ENCODE measurements at regions not wholly inside any gene's neighbourhood (a gene's known extent, or its start where the extent isn't known, plus 50 kb on each side); places are given as distances from the start of the nearest gene placed in this dataset.

DNA sequence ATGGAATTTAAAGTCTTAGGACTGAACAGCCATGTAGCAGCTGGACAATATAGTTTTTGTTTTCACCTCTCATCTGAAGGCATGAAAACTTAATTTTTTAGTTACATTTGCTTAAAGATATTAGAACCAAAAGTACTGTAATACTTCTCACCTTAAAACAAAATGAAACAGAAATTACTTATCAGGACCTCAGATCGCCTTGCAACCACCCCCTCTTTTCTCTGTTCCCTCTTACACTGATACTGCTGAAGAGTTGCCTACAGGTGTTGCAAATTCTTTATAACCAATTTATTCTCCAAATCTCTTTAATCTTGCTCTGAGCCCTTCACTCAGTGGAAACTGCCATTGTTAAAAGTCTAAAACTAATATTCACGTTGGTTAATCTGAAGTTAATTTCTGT is 145.0 kb downstream of the SPCS3 start:
- DNase-seq (ENCODE audit: insufficient read length, low spot score): no peak
- TF ChIP-seq POLR2A (IDR thresholded peaks at IDR 0.05; ENCODE audit: low read depth, low read length): no peak
- FAIRE-seq: no peak

DNA sequence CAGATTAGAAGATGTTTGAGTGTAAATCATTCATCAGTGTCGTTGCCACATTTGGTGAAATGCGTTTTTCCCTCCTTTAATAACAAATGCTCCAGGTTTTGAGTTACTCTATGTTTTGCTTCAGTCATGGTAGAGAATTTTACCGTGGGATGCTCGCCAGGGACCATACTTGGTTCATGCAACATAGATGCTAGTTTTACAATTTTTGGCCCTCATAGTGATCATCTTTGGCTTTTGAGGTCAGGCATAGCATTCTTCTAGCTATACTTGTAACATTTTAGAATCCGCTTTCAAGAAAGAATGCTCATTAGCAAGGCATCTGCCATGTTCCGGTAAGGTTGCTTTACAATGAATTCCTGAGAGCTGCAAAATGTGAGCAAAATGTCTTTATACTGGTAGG is 147.2 kb downstream of the SPCS3 start:
- no peak for DNase-seq (ENCODE audit: insufficient read length, low spot score)
- FAIRE-seq: no peak
- TF ChIP-seq POLR2A (IDR thresholded peaks at IDR 0.05; ENCODE audit: low read depth, low read length): no peak

DNA sequence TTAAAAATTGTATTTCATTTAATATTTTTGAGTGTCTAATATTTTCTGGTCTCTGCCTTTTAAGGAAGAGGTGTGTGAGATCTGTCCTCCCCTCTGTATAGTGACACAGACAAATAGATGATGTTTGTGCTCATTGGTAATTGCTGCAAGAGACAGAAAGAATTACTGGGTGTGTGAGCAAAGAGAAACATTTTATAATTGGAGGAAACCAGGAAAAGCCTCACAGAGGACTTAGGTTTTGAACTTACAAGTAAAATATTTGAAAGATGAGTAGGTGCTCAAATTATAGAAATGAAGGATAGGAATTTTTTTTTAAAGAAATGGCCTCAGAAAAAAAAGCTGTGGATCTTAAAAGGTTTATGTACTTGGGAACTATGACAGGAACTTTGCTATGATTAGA is 149.8 kb downstream of the SPCS3 start:
- no peak for TF ChIP-seq POLR2A (IDR thresholded peaks at IDR 0.05; ENCODE audit: low read depth, low read length)
- FAIRE-seq: no peak
- DNase-seq (ENCODE audit: insufficient read length, low spot score): no peak

DNA sequence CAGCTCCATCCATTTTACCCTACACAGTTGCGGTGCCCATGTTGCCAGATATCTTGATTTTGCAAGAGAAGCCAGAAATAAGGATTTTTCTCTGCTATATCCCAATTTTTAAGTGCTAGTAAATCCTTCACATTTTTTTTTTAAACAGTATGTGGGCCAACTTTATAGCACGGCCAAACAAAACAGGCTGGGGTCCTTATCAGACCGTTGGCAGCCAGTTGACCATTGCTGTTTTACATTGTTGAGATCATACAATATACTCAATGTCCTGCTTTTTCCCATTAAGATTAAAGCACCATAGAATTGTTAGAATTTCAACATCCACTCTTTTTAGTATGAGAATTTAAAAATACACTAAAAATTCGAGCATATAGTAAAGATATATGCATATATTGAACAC is 150.9 kb downstream of the SPCS3 start:
- TF ChIP-seq POLR2A (IDR thresholded peaks at IDR 0.05; ENCODE audit: low read depth, low read length): no peak
- DNase-seq (ENCODE audit: insufficient read length, low spot score) (no peak), FAIRE-seq (no peak)

DNA sequence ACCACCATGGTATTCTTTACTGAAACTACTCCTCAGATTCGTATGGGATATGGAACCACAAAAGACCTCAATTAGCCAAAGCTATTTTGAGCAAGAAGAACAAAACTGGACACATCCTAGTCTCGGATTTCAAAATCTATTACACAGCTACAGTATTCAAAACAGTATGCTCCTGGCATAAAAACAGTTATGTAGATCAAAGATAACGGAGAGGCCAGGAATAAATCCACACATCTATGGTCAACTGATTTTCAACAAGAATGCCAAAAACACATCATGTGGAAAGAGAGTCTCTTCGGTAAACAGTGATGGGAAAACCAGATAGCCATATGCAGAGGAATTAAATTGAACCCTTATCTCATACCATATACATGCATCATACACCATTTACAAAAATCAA is 155.3 kb downstream of the SPCS3 start:
- DNase-seq (ENCODE audit: insufficient read length, low spot score) (no peak), FAIRE-seq (no peak)
- no peak for TF ChIP-seq POLR2A (IDR thresholded peaks at IDR 0.05; ENCODE audit: low read depth, low read length)

DNA sequence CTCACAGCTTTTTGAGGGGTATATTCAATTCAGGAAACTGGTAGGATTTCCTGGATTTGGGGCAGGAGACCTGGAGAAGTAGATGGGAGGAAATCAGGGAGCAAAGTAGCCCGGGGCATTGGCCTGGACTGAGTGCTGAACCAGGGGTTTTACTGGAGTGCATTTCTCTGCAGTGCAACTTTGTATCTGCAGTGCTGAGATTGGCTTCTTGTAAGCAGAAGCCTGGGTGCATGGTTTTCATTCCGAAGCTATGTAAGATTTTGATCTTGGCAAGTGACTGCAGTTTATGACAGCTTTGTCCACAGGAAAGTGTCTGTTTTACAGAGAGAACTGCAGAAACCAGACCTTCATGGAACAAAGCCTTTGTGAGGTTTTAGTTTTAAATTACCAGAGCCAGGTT is 158.3 kb downstream of the SPCS3 start:
- DNase-seq (ENCODE audit: insufficient read length, low spot score) (no peak), FAIRE-seq (no peak)
- no peak for TF ChIP-seq POLR2A (IDR thresholded peaks at IDR 0.05; ENCODE audit: low read depth, low read length)

DNA sequence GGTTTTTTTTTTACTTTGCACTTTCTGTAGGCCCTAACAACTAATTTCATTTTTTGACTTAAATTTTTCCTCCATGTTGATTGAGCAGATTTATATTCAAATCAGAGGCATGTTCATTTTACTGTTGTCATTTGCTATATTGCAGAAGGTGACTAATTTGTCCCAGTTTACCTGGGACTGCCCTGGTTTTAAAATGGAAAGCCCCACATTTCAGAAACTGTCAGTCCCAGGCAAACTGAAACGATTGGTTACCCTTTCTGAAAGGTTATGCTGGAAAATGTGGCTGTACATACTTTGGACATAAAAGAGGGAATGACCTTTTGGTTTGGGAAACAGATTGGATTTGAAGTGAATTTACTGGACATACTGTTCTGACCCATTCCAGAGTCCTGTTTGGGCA is 160.0 kb downstream of the SPCS3 start:
- no peak for TF ChIP-seq POLR2A (IDR thresholded peaks at IDR 0.05; ENCODE audit: low read depth, low read length)
- DNase-seq (ENCODE audit: insufficient read length, low spot score) (no peak), FAIRE-seq (no peak)

DNA sequence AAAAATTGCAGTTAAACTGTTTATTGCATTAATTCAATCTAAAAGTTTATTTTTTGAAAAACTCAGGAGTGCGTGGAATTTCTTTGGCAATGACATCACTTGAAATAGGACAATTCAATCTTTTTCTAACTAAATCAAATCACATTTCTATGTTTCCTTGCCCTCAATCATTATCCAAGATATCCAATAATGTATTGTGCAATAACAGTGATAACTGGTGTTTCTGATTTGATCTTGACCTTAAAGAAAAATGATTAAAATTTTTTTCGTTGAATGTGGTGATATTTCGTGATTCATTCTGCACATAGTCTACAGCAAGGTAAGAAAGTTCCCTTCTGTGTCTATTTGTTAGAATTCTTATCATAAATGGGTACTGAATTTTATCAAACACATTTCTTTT is 163.2 kb downstream of the SPCS3 start:
- FAIRE-seq (no peak), DNase-seq (ENCODE audit: insufficient read length, low spot score) (no peak)
- no peak for TF ChIP-seq POLR2A (IDR thresholded peaks at IDR 0.05; ENCODE audit: low read depth, low read length)

DNA sequence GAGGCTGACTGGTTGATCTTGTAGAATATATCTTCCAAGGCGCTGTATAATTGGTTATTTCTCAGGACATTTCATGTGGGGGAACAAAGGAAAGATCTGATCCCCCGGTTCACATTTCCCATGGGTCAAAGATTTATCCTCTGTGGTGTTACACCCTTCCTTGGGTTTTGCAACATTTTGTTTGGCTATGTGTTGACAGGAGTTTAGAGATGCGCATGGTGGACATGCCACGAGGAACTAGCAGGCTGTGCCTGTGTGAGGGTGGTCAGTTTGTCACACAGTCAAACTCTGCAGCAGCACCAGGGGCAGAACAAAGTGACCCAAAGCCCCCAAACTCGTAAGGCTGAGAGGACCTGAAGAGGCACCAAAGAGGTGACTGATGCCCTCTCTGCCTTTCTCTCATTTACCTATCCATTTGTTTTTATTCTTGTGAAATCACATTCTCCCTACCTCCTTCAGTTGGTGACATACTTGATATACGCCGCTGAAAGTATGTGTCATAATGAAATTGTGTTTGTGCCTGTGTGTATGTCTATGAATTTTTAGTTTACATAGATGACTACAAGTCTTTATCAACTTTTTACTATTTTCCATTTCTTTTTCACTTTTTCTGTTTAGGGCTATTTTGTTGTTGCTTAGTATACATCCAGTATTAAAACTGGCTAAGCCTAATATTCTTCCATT is 164.7 kb downstream of the SPCS3 start:
- FAIRE-seq (no peak), DNase-seq (ENCODE audit: insufficient read length, low spot score) (no peak)
- no peak for TF ChIP-seq POLR2A (IDR thresholded peaks at IDR 0.05; ENCODE audit: low read depth, low read length)

DNA sequence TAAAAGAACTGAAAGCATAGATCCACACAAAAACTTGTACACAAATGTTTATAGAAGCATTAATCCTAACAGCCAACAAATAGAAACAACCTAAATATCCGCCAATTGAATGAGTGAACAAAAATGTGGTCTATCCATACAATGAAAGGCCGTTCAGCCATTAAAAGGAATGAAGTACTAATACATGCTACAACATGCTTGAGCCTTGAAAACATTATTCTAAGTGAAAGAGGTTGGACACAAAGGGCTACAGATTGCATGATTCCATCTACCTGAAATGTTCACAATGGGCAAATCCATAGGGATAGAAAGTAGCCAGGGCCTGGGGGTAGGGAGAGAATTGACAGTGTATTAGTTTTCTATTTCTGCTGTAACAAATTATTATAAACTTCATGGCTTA is 169.2 kb downstream of the SPCS3 start:
- no peak for DNase-seq (ENCODE audit: insufficient read length, low spot score)
- FAIRE-seq: no peak
- no peak for TF ChIP-seq POLR2A (IDR thresholded peaks at IDR 0.05; ENCODE audit: low read depth, low read length)

DNA sequence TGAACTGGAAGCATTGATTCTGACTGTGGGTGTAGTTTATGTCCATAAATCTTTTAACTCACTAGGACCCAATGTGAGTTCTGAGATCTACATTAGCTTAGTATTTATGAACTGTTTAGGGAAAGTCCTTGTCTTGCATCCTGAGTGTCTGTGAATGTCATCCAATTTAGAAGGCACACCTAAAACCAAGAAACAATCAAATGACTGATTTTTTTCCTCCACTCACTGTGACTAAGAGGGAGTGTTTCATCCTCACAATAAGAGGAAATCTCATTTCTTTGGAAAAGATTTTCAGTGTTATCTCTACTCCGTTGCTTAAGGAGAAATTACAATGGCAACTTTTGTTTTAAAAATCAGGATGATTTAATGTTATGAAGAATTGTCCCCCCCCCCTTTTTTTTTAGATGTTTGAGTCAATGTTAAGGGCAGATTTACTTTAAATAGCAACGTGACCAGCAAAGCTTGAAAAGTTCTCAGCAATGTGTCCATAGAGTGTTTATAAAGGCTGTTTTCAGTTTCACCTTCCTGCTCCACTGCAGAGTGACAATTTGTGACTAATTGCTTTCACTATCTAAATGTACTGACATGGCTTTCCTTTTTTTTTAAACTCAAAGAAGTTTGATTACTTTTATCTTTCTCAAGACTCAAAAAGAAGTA is 173.0 kb downstream of the SPCS3 start:
- no peak for DNase-seq (ENCODE audit: insufficient read length, low spot score)
- no peak for TF ChIP-seq POLR2A (IDR thresholded peaks at IDR 0.05; ENCODE audit: low read depth, low read length)
- no peak for FAIRE-seq

DNA sequence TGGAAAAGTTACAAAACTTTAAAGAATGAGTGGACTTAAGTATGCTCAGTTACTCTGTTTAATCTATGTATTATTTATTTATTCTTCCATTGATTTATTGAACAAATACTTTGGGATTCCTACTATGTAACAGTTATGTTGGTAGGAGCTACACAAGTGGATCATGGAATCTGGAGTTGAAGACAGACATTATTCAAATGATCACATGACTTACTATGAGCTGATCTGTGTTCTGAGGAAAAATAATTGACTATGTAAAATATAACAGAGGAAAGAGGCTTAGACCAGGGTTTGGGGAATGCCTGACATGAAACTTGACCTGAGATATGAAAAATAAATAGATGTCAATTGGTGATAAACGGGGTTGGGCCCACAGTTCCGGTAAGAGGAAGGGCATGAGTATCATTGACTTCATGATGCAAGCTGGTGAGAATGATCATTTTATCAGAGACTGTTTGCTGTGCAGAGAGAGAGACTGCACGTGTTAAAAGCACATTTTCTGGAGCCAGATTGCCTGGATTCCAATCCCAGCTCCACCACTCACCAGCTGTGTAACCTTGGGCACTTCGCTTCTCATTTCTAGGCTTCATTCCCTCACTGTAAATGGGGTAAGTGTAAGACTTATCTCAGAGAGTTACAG is 179.0 kb downstream of the SPCS3 start:
- DNase-seq (ENCODE audit: insufficient read length, low spot score) (no peak), FAIRE-seq (peak; percentile 30)
- TF ChIP-seq POLR2A (IDR thresholded peaks at IDR 0.05; ENCODE audit: low read depth, low read length): no peak

DNA sequence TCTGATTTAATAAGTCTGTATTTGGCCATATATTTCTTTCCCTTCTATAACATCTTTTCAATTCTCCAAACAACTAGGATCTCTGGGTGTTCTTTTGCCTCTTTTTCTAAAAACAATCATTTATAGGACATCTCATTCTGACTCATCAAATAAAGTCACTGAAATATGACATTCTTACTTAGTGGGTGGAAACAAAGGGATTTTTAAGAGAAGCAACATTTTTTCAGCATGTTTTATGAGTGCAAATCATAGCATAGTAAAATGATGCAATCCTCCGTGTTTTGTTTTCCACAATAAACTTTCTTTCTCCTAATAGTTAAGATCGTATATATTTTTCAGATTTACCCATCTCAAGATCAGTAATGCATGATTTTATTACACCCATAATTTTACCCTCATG is 179.8 kb downstream of the SPCS3 start:
- no peak for FAIRE-seq
- TF ChIP-seq POLR2A (IDR thresholded peaks at IDR 0.05; ENCODE audit: low read depth, low read length): no peak
- DNase-seq (ENCODE audit: insufficient read length, low spot score): peak; percentile 4

DNA sequence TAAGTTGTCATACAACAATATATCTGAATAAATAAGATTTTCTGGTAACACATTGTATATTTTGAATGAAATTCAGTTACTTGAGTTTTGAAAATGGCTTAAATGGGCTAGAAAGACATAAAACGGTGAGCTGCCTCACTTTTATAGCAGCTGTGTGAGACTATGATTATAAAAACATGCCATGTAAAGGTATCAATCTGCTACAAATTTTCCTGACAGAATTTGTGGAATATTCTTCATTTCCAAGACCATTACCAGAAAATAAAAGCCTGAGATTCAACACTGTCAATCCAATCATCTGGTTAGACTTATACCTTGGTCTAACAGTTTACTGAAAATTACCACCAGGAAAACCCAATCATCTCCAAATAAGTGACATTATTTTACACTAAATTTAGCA is 181.1 kb downstream of the SPCS3 start:
- no peak for FAIRE-seq
- no peak for TF ChIP-seq POLR2A (IDR thresholded peaks at IDR 0.05; ENCODE audit: low read depth, low read length)
- no peak for DNase-seq (ENCODE audit: insufficient read length, low spot score)

DNA sequence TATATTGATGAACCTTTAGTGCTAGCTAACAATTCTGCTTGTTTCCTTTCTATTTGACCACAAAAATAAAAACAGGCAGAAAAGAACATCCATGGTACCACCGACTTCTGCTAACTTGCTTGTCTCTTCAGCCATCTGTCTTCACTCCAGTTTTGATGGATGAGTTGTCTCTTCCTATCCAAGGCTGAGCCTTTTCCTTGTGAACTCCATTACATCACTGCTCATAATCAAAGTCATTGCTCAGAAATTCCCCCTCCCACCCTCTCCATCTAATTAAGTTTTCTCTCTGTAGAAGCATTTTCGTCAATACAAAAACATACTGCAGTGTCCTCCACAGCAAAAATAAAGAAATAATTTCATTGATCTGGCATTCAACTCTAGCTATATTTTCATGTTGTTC is 184.4 kb downstream of the SPCS3 start:
- FAIRE-seq (no peak), DNase-seq (ENCODE audit: insufficient read length, low spot score) (no peak)
- no peak for TF ChIP-seq POLR2A (IDR thresholded peaks at IDR 0.05; ENCODE audit: low read depth, low read length)

Data from H54 (cell line).